ENCODE measurements at regions not wholly inside any gene's neighbourhood (a gene's known extent, or its start where the extent isn't known, plus 50 kb on each side); places are given as distances from the start of the nearest gene placed in this dataset.

GRCh38 chr13:109642358-109642757 is 144.0 kb downstream of the IRS2 start:
- TF ChIP-seq, protein P1, sequence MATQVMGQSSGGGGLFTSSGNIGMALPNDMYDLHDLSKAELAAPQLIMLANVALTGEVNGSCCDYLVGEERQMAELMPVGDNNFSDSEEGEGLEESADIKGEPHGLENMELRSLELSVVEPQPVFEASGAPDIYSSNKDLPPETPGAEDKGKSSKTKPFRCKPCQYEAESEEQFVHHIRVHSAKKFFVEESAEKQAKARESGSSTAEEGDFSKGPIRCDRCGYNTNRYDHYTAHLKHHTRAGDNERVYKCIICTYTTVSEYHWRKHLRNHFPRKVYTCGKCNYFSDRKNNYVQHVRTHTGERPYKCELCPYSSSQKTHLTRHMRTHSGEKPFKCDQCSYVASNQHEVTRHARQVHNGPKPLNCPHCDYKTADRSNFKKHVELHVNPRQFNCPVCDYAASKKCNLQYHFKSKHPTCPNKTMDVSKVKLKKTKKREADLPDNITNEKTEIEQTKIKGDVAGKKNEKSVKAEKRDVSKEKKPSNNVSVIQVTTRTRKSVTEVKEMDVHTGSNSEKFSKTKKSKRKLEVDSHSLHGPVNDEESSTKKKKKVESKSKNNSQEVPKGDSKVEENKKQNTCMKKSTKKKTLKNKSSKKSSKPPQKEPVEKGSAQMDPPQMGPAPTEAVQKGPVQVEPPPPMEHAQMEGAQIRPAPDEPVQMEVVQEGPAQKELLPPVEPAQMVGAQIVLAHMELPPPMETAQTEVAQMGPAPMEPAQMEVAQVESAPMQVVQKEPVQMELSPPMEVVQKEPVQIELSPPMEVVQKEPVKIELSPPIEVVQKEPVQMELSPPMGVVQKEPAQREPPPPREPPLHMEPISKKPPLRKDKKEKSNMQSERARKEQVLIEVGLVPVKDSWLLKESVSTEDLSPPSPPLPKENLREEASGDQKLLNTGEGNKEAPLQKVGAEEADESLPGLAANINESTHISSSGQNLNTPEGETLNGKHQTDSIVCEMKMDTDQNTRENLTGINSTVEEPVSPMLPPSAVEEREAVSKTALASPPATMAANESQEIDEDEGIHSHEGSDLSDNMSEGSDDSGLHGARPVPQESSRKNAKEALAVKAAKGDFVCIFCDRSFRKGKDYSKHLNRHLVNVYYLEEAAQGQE (IDR thresholded peaks at IDR 0.05; ENCODE audit: insufficient read depth in 1 of 2, low read depth in 2 of 2, low read length in 2 of 2): no peak
- TF ChIP-seq POLR2AphosphoS5 (IDR thresholded peaks at IDR 0.05; ENCODE audit: low read depth, low read length): no peak
- no peak for TF ChIP-seq SIN3A (IDR thresholded peaks at IDR 0.05; ENCODE audit: borderline replicate concordance, insufficient read depth, low read length)
- no peak for TF ChIP-seq FOXP2 (optimal IDR thresholded peaks at IDR 0.05; ENCODE audit: borderline replicate concordance, extremely low read depth, extremely low read length, insufficient read depth)
- TF ChIP-seq TAF1 (IDR thresholded peaks at IDR 0.05; ENCODE audit: borderline replicate concordance, insufficient read depth, low read length): no peak
